Suprapubic skin (tissue), 4 donors: ENCODE measurements at regions not wholly inside any gene's neighbourhood (a gene's known extent, or its start where the extent isn't known, plus 50 kb on each side); places are given as distances from the start of the nearest gene placed in this dataset.

Experiments
- DNase-seq, 2 donors: peaks; one replicate each; pipeline ENCODE4 v3.0.0-alpha.2; 2019; ENCODE audit warnings: low spot score in 2 of 2
- H3K27ac ChIP-seq: fragments of 200-600 bp; sonication (generic); one replicate; pipeline ENCODE4 v1.5.1; 2019
- H3K27me3 ChIP-seq: fragments of 200-600 bp; sonication (generic); one replicate; pipeline ENCODE4 v1.5.1; 2019
- H3K36me3 ChIP-seq: fragments of 200-600 bp; sonication (generic); one replicate; pipeline ENCODE4 v1.5.1; 2019
- H3K4me1 ChIP-seq: fragments of 200-600 bp; sonication (generic); one replicate; pipeline ENCODE4 v1.5.1; 2019
- H3K4me3 ChIP-seq: fragments of 200-600 bp; sonication (generic); one replicate; pipeline ENCODE4 v1.5.1; 2019; ENCODE audit warnings: mild to moderate bottlenecking
- H3K9me3 ChIP-seq: fragments of 200-600 bp; sonication (generic); one replicate; pipeline ENCODE4 v1.5.1; 2019
- CTCF ChIP-seq, 2 donors: fragments of 200-600 bp in 1 of 2; fragments of 450-650 bp in 1 of 2; sonication (generic) in 1 of 2; IDR thresholded peaks; one replicate each; pipeline ENCODE4 v1.5.1; 2016 to 2019; ENCODE audit warnings: antibody characterized with exemption in 2 of 2, mild to moderate bottlenecking in 1 of 2, moderate library complexity in 1 of 2
- EP300 ChIP-seq: sonication (generic); formaldehyde crosslinking; IDR thresholded peaks from one replicate; pipeline ENCODE4 v1.6.1; 2017; ENCODE audit warnings: antibody characterized with exemption
- POLR2A ChIP-seq, 2 donors: fragments of 450-650 bp; IDR thresholded peaks; one replicate each; pipeline ENCODE4 v1.6.1; 2017; ENCODE audit warnings: antibody characterized with exemption in 2 of 2, mild to moderate bottlenecking in 2 of 2, moderate library complexity in 2 of 2
- POLR2AphosphoS5 ChIP-seq, 3 donors: sonication (generic); formaldehyde crosslinking; IDR thresholded peaks; one replicate each; pipeline ENCODE4 v1.6.1; 2017; ENCODE audit warnings: antibody characterized with exemption in 3 of 3
- WGBS: methylation state at CpG from one replicate; pipeline ENCODE4 v1.1.5; 2018; 5-methylcytosine and 5-hydroxymethylcytosine counted together

GRCh38 chr13:86689911-86690310 lies 890.7 kb upstream of the SLITRK6 start:
- no peaks in the 10 kb centered on the region for H3K4me1 ChIP-seq
- H3K4me3 ChIP-seq = no peak overlapping the region
- TF ChIP-seq EP300 (no peak), POLR2A (IDR thresholded peaks at IDR 0.05) (no peak), POLR2AphosphoS5 (IDR thresholded peaks at IDR 0.05) (no peak), CTCF (IDR thresholded peaks at IDR 0.05) (no peak)
- no peaks in the 10 kb centered on the region for H3K36me3 ChIP-seq
- 58% methylated on average over 2 of the region's 2 CpGs for WGBS
- DNase-seq = no peak
- H3K27ac ChIP-seq = no peak overlapping the region
- no peaks in the 10 kb centered on the region for H3K27me3 ChIP-seq
- H3K9me3 ChIP-seq = no peaks in the 10 kb centered on the region

GRCh38 chr13:86692291-86692690 lies 893.1 kb upstream of the SLITRK6 start:
- no peak for DNase-seq
- Histone ChIP-seq H3K27ac (no peak overlapping the region), H3K4me1 (no peaks in the 10 kb centered on the region), H3K9me3 (no peaks in the 10 kb centered on the region), H3K4me3 (no peak overlapping the region), H3K36me3 (no peaks in the 10 kb centered on the region), H3K27me3 (no peaks in the 10 kb centered on the region)
- TF ChIP-seq POLR2AphosphoS5 (IDR thresholded peaks at IDR 0.05) = no peak
- no peak for TF ChIP-seq POLR2A (IDR thresholded peaks at IDR 0.05)
- TF ChIP-seq EP300 = no peak
- TF ChIP-seq CTCF (IDR thresholded peaks at IDR 0.05) = no peak
- 81% methylated on average over 2 of the region's 2 CpGs for WGBS

- no peaks in the 10 kb centered on the region for H3K36me3 ChIP-seq
- H3K27me3 ChIP-seq = no peaks in the 10 kb centered on the region
- no peaks in the 10 kb centered on the region for H3K9me3 ChIP-seq
- H3K4me1 ChIP-seq = no peaks in the 10 kb centered on the region
- no peak for DNase-seq
- no peak overlapping the region for H3K27ac ChIP-seq
- no peak overlapping the region for H3K4me3 ChIP-seq
- TF ChIP-seq CTCF (IDR thresholded peaks at IDR 0.05) = no peak
- no peak for TF ChIP-seq POLR2AphosphoS5 (IDR thresholded peaks at IDR 0.05)
- TF ChIP-seq POLR2A (IDR thresholded peaks at IDR 0.05) = no peak
- TF ChIP-seq EP300 = no peak
These were observed 910.8 kb upstream of the SLITRK6 start for GRCh38 chr13:86710013-86710412.

DNA sequence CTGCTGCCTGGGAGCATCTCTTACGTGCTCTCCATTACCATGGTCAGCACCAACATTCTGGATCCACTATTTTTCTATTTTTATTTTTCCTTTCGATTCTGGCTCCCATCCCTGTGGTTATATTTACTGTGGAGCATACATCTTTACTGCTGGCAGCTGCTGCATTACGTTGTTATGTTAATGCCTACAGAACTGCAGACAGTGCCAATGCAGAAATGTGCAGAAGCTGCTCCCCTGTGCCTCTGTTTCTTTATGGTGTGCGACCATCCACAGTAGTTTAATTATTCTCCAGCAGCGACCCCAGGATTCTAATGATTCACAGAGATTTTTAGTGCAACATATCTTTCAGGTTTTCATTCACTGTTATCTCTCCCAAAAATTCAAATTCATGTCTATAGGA lies 911.7 kb upstream of the SLITRK6 start:
- no peak for TF ChIP-seq POLR2A (IDR thresholded peaks at IDR 0.05)
- TF ChIP-seq CTCF (IDR thresholded peaks at IDR 0.05) = no peak
- TF ChIP-seq EP300 = no peak
- no peak for TF ChIP-seq POLR2AphosphoS5 (IDR thresholded peaks at IDR 0.05)
- no peaks in the 10 kb centered on the region for H3K9me3 ChIP-seq
- H3K4me3 ChIP-seq = no peak overlapping the region
- H3K27ac ChIP-seq = no peak overlapping the region
- no peak for DNase-seq
- H3K4me1 ChIP-seq = no peaks in the 10 kb centered on the region
- H3K36me3 ChIP-seq = no peaks in the 10 kb centered on the region
- WGBS = 71% methylated on average over 5 of the region's 5 CpGs
- H3K27me3 ChIP-seq = no peaks in the 10 kb centered on the region

DNA sequence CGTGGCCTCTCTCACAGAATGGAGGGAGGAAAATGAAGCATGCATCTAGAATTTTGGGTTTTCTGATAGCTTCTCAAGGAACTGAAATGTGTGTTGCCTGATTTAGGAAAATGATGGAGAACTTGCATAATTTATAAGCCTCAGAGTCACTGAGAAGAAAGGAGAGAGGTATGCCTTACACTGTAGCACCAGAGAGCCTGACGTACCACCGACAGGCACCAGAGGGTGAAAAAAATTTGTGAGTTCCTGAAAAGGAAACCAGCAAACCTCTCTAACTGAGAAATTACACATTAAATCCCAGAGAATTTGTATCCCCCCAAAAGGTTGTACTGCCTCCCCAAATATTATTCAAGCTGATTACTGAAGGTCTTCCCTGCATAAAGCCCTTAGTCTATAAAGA lies 915.3 kb upstream of the SLITRK6 start:
- H3K36me3 ChIP-seq = no peaks in the 10 kb centered on the region
- no peaks in the 10 kb centered on the region for H3K27me3 ChIP-seq
- no peak overlapping the region for H3K4me3 ChIP-seq
- no peaks in the 10 kb centered on the region for H3K4me1 ChIP-seq
- H3K9me3 ChIP-seq = no peaks in the 10 kb centered on the region
- 89% methylated on average over 3 of the region's 3 CpGs for WGBS
- TF ChIP-seq EP300 (no peak), CTCF (IDR thresholded peaks at IDR 0.05) (no peak), POLR2AphosphoS5 (IDR thresholded peaks at IDR 0.05) (no peak), POLR2A (IDR thresholded peaks at IDR 0.05) (no peak)
- no peak for DNase-seq
- no peak overlapping the region for H3K27ac ChIP-seq
